Panc1 (cell line): ENCODE measurements at regions not wholly inside any gene's neighbourhood (a gene's known extent, or its start where the extent isn't known, plus 50 kb on each side); places are given as distances from the start of the nearest gene placed in this dataset.
"Not testable (repeated sequence)": the region's sequence is repeated elsewhere in the genome, so short reads cannot be mapped to it uniquely, and the experiment has no call there.

Experiments
- ATAC-seq: fragments of 200-7000 bp; cut with Tn5 transposase; 2 replicates; pipeline ENCODE4 v1.9.1; 2020; ENCODE audit warnings: mild to moderate bottlenecking, moderate library complexity
- BruUV-seq: library from RNA; stranded (reverse); fragments of 400-500 nt; replicated peaks from 2 replicates; lab custom pipeline; 2021; lab: Mats Ljungman, UMichigan
- CTCF ChIA-PET: fragments of 300-600 bp; sonication (Branson Sonifier 250); formaldehyde crosslinking; loops from one replicate; lab custom pipeline; 2022; ENCODE audit warnings: antibody characterized with exemption; lab: Charles Lee
- POLR2A ChIA-PET: fragments of 300-600 bp; sonication (Branson Sonifier 250); formaldehyde crosslinking; loops from one replicate; lab custom pipeline; 2022; ENCODE audit warnings: antibody characterized with exemption; lab: Charles Lee
- DNase-seq: peaks from one replicate; pipeline ENCODE4 v3.0.0-alpha.2; 2010; ENCODE audit warnings: low read depth, low spot score
- H3K27ac ChIP-seq: 2 replicates; pipeline ENCODE4 v1.5.1; 2011; ENCODE audit warnings: mild to moderate bottlenecking, low read length, inconsistent platforms
- H3K27me3 ChIP-seq: fragments of 200-500 bp; sonication (Bioruptor generic); 2 replicates; pipeline ENCODE4 v1.6.0; 2014; ENCODE audit warnings: low read length, inconsistent platforms; ENCODE audit not compliant: control insufficient read depth, insufficient read depth
- H3K36me3 ChIP-seq: fragments of 200-500 bp; sonication (Bioruptor generic); 2 replicates; pipeline ENCODE4 v1.5.1; 2014; ENCODE audit warnings: inconsistent platforms, mild to moderate bottlenecking, low read length, moderate library complexity; ENCODE audit not compliant: control insufficient read depth, insufficient read depth
- H3K4me1 ChIP-seq: 2 replicates; pipeline ENCODE4 v1.5.1; 2011; ENCODE audit warnings: inconsistent platforms, mild to moderate bottlenecking, low read length, moderate library complexity; ENCODE audit not compliant: control insufficient read depth, insufficient read depth
- H3K4me3 ChIP-seq, 2 experiments: 2 replicates each; pipeline ENCODE4 v1.5.1; 2011 to 2012; ENCODE audit warnings: low read depth in 2 of 2, low read length in 2 of 2, mild to moderate bottlenecking in 2 of 2, inconsistent platforms in 1 of 2, moderate library complexity in 1 of 2
- H3K9me3 ChIP-seq: fragments of 200-500 bp; sonication (Bioruptor generic); 2 replicates; pipeline ENCODE4 v1.5.1; 2014; ENCODE audit warnings: low read depth, mild to moderate bottlenecking, inconsistent platforms, low read length, moderate library complexity; ENCODE audit not compliant: control insufficient read depth, insufficient read depth
- POLR2AphosphoS5 ChIP-seq: IDR thresholded peaks from 2 replicates; pipeline ENCODE4 v1.6.1; 2012; ENCODE audit warnings: mild to moderate bottlenecking, low read depth, low read length, moderate library complexity
- SIN3A ChIP-seq: IDR thresholded peaks from 2 replicates; pipeline ENCODE4 v1.6.1; 2012; ENCODE audit warnings: low read depth, mild to moderate bottlenecking, low read length, moderate library complexity, borderline replicate concordance; ENCODE audit not compliant: insufficient read depth
- TCF7L2 ChIP-seq: IDR thresholded peaks from 2 replicates; pipeline ENCODE4 v1.6.1; 2011; ENCODE audit warnings: mild to moderate bottlenecking, low read depth, low read length, inconsistent platforms
- in situ Hi-C: cut with HindIII; loops from 2 replicates; pipeline ENCODE4 v1.10.0; 2016; ENCODE audit warnings: low sequenced_read_pairs, low pct_unique_long_range_greater_than_20kb
- intact Hi-C: fragments of 100-400 bp; cut with micrococcal nuclease; formaldehyde crosslinking; loops from one replicate; pipeline ENCODE4 v1.10.0; 2022; ENCODE audit not compliant: unreplicated experiment
- TF ChIP-seq, protein P1 (sequence below), 2 experiments: IDR thresholded peaks; 2 replicates each; pipeline ENCODE4 v1.6.1; 2011 to 2012; ENCODE audit warnings: low read depth in 2 of 2, control low read depth in 1 of 2, low read length in 1 of 2, mild to moderate bottlenecking in 1 of 2, moderate library complexity in 1 of 2; ENCODE audit not compliant: insufficient read depth in 1 of 2
- TF ChIP-seq, protein P2 (sequence below): fragments of 450-650 bp; IDR thresholded peaks from 2 replicates; pipeline ENCODE4 v1.5.1; 2017; ENCODE audit warnings: mild to moderate bottlenecking

DNA sequence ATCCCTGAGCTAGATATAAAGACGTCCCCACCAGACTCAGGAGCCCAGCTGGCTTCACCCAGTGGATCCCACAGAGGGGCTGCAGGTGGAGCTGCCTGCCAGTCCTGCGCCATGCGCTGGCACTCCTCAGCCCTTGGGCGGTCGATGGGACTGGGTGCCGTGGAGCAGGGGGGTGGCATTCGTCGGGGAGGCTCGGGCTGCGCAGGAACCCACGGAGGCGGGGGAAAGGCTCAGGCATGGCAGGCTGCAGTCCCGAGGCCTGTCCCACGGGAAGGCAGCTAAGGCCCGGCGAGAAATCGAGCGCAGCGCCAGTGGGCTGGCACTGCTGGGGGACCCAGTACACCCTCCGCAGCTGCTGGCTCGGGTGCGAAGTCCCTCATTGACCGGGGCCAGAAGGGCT lies 555.1 kb upstream of the CDH10 start:
- not testable (repeated sequence) for ATAC-seq

DNA sequence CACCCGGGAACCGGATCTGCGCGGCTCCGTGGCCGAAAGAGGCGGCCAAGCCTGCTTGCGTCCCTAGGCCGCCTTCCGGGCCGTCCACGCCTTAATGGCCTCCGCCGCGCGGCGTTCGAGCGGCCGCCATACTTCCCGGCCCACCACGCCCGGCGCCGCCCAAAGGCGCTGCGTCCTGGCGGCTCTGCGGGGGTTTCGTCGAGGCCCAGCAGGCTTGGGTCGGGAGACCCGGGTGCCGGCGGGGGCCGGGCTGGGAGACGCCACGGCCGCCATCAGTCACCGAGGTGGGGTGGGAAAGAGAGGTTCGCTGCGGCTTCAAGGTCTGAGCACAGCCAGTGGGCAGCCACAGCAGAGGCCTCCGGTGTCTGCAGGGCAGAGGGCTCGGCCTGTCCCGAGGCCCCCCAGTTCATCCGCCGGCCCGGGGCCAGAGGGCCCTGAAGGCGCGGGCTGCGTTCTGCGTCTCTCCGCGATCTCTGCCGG lies 545.8 kb upstream of the CDH10 start:
- ATAC-seq: no peak
- no peak overlapping the region for H3K27ac ChIP-seq
- POLR2A ChIA-PET: no interaction called here
- intact Hi-C loops: no loop called here
- DNase-seq: no peak
- H3K4me3 ChIP-seq: no peak overlapping the region
- H3K9me3 ChIP-seq: no peaks in the 10 kb centered on the region
- CTCF ChIA-PET: no interaction called here
- H3K36me3 ChIP-seq: no peaks in the 10 kb centered on the region
- in situ Hi-C loops: no loop called here
- TF ChIP-seq TCF7L2: no peak
- TF ChIP-seq, protein P1, sequence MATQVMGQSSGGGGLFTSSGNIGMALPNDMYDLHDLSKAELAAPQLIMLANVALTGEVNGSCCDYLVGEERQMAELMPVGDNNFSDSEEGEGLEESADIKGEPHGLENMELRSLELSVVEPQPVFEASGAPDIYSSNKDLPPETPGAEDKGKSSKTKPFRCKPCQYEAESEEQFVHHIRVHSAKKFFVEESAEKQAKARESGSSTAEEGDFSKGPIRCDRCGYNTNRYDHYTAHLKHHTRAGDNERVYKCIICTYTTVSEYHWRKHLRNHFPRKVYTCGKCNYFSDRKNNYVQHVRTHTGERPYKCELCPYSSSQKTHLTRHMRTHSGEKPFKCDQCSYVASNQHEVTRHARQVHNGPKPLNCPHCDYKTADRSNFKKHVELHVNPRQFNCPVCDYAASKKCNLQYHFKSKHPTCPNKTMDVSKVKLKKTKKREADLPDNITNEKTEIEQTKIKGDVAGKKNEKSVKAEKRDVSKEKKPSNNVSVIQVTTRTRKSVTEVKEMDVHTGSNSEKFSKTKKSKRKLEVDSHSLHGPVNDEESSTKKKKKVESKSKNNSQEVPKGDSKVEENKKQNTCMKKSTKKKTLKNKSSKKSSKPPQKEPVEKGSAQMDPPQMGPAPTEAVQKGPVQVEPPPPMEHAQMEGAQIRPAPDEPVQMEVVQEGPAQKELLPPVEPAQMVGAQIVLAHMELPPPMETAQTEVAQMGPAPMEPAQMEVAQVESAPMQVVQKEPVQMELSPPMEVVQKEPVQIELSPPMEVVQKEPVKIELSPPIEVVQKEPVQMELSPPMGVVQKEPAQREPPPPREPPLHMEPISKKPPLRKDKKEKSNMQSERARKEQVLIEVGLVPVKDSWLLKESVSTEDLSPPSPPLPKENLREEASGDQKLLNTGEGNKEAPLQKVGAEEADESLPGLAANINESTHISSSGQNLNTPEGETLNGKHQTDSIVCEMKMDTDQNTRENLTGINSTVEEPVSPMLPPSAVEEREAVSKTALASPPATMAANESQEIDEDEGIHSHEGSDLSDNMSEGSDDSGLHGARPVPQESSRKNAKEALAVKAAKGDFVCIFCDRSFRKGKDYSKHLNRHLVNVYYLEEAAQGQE (IDR thresholded peaks at IDR 0.05; ENCODE audit: insufficient read depth in 1 of 2, low read depth in 2 of 2, low read length in 1 of 2): no peak
- TF ChIP-seq, protein P2, sequence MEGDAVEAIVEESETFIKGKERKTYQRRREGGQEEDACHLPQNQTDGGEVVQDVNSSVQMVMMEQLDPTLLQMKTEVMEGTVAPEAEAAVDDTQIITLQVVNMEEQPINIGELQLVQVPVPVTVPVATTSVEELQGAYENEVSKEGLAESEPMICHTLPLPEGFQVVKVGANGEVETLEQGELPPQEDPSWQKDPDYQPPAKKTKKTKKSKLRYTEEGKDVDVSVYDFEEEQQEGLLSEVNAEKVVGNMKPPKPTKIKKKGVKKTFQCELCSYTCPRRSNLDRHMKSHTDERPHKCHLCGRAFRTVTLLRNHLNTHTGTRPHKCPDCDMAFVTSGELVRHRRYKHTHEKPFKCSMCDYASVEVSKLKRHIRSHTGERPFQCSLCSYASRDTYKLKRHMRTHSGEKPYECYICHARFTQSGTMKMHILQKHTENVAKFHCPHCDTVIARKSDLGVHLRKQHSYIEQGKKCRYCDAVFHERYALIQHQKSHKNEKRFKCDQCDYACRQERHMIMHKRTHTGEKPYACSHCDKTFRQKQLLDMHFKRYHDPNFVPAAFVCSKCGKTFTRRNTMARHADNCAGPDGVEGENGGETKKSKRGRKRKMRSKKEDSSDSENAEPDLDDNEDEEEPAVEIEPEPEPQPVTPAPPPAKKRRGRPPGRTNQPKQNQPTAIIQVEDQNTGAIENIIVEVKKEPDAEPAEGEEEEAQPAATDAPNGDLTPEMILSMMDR: no peak
- TF ChIP-seq SIN3A: no peak
- no peak for TF ChIP-seq POLR2AphosphoS5
- H3K27me3 ChIP-seq: no peaks in the 10 kb centered on the region
- H3K4me1 ChIP-seq: no peaks in the 10 kb centered on the region
- BruUV-seq: no TSS peak

More for the DNA sequence above, 555.1 kb upstream of the CDH10 start:
- H3K4me1 ChIP-seq, CTCF ChIA-PET, H3K9me3 ChIP-seq, intact Hi-C loops, in situ Hi-C loops, DNase-seq, H3K4me3 ChIP-seq, H3K27me3 ChIP-seq, BruUV-seq, H3K36me3 ChIP-seq, H3K27ac ChIP-seq: not testable (repeated sequence)
- POLR2A ChIA-PET: interaction anchor here (0.7 kb wide), 1 partner anchor 994 kb away, joined by 3 read pairs; no protein-coding TSS in a partner anchor

DNA sequence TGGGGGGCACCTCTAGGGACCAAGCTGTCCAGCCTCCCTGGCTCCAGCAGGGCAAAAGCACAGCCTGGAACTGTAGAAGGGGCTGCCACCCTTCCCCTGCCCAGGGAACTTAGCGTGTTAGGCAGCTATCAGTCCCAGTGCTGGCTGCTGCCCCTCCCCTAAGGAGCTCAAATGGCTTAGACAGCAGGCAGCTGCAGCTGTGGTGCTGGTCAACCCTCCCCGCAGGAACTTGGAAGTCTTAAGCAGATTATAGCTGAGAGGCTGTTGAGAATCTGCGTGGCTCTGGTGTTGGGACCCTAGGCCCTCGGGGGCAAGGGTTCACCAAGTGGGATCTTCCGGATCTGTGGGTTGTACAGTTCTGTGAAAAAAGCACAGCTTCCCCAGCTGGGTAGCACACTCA lies 536.5 kb upstream of the CDH10 start:
- Histone ChIP-seq H3K9me3 (peaks cover 3% of the 10 kb centered on the region; the same call in 1 of the 2 replicates), H3K27me3 (no peaks in the 10 kb centered on the region), H3K4me3 (no peak overlapping the region), H3K4me1 (no peaks in the 10 kb centered on the region), H3K36me3 (no peaks in the 10 kb centered on the region), H3K27ac (no peak overlapping the region)
- TF ChIP-seq SIN3A (no peak), TCF7L2 (no peak), POLR2AphosphoS5 (no peak)
- TF ChIP-seq, protein P2: no peak
- TF ChIP-seq, protein P1 (IDR thresholded peaks at IDR 0.05; ENCODE audit: insufficient read depth in 1 of 2, low read depth in 2 of 2, low read length in 1 of 2): no peak
- intact Hi-C loops: no loop called here
- no peak for DNase-seq
- no TSS peak for BruUV-seq
- POLR2A ChIA-PET: no interaction called here
- in situ Hi-C loops: no loop called here
- no peak for ATAC-seq
- CTCF ChIA-PET: no interaction called here
